Ascending aorta (tissue), 2 donors: ENCODE measurements at regions not wholly inside any gene's neighbourhood (a gene's known extent, or its start where the extent isn't known, plus 50 kb on each side); places are given as distances from the start of the nearest gene placed in this dataset.

Experiments used
- DNase-seq, 2 donors: peaks; one replicate each; pipeline ENCODE4 v3.0.0-alpha.2; 2019; ENCODE audit warnings: low spot score in 2 of 2
- H3K27ac ChIP-seq, 2 donors: fragments of 200-600 bp; sonication (generic); one replicate each; pipeline ENCODE4 v1.5.1; 2016 to 2017; ENCODE audit warnings: mild to moderate bottlenecking in 1 of 2
- H3K27me3 ChIP-seq: fragments of 200-600 bp; sonication (generic); one replicate; pipeline ENCODE4 v1.5.1; 2017
- H3K36me3 ChIP-seq, 2 donors: fragments of 200-600 bp; sonication (generic); one replicate each; pipeline ENCODE4 v1.5.1; 2016
- H3K4me1 ChIP-seq, 2 donors: fragments of 200-600 bp; sonication (generic); one replicate each; pipeline ENCODE4 v1.5.1; 2016 to 2017; ENCODE audit warnings: mild to moderate bottlenecking in 1 of 2
- H3K4me3 ChIP-seq, 2 donors: fragments of 200-600 bp; sonication (generic); one replicate each; pipeline ENCODE4 v1.5.1; 2016 to 2017; ENCODE audit warnings: mild to moderate bottlenecking in 1 of 2
- H3K9me3 ChIP-seq, 2 donors: fragments of 200-600 bp; sonication (generic); one replicate each; pipeline ENCODE4 v1.5.1; 2016
- CTCF ChIP-seq, 3 experiments: fragments of 200-600 bp in 2 of 3; fragments of 450-650 bp in 1 of 3; sonication (generic) in 2 of 3; IDR thresholded peaks; one replicate each; pipeline ENCODE4 v1.5.1; 2016 to 2019; ENCODE audit warnings: antibody characterized with exemption in 3 of 3, mild to moderate bottlenecking in 1 of 3, moderate library complexity in 1 of 3
- intact Hi-C: fragments of 100-400 bp; cut with DNase I; formaldehyde crosslinking; loops from one replicate; pipeline ENCODE4 v1.15.1; 2023

GRCh38 chr5:74113927-74114326, 487.9 kb downstream of the ARHGEF28 start:
- Histone ChIP-seq H3K36me3 (no peaks in the 10 kb centered on the region), H3K27me3 (no peaks in the 10 kb centered on the region), H3K4me1 (no peaks in the 10 kb centered on the region), H3K27ac (no peak overlapping the region), H3K4me3 (no peak overlapping the region), H3K9me3 (no peaks in the 10 kb centered on the region)
- no peak for TF ChIP-seq CTCF (IDR thresholded peaks at IDR 0.05)
- intact Hi-C loops: no loop called here
- DNase-seq: no peak

GRCh38 chr5:74113196-74113540, 487.2 kb downstream of the ARHGEF28 start:
- intact Hi-C loops: no loop called here
- H3K9me3 ChIP-seq: no peaks in the 10 kb centered on the region
- H3K27me3 ChIP-seq: no peaks in the 10 kb centered on the region
- H3K4me1 ChIP-seq: no peaks in the 10 kb centered on the region
- no peak for DNase-seq
- H3K4me3 ChIP-seq: no peak overlapping the region
- no peaks in the 10 kb centered on the region for H3K36me3 ChIP-seq
- TF ChIP-seq CTCF (IDR thresholded peaks at IDR 0.05): no peak
- H3K27ac ChIP-seq: no peak overlapping the region

- Histone ChIP-seq H3K27ac (no peak overlapping the region), H3K9me3 (no peaks in the 10 kb centered on the region), H3K36me3 (no peaks in the 10 kb centered on the region), H3K4me3 (no peak overlapping the region), H3K27me3 (no peaks in the 10 kb centered on the region), H3K4me1 (no peaks in the 10 kb centered on the region)
- no peak for TF ChIP-seq CTCF (IDR thresholded peaks at IDR 0.05)
- no peak for DNase-seq
- intact Hi-C loops: no loop called here
Measured at GRCh38 chr5:74112372-74113195, 486.6 kb downstream of the ARHGEF28 start.

GRCh38 chr5:74111764-74112163, 485.8 kb downstream of the ARHGEF28 start:
- no peaks in the 10 kb centered on the region for H3K27me3 ChIP-seq
- intact Hi-C loops: no loop called here
- H3K27ac ChIP-seq: no peak overlapping the region
- no peak for DNase-seq
- no peaks in the 10 kb centered on the region for H3K4me1 ChIP-seq
- no peak for TF ChIP-seq CTCF (IDR thresholded peaks at IDR 0.05)
- no peaks in the 10 kb centered on the region for H3K36me3 ChIP-seq
- no peak overlapping the region for H3K4me3 ChIP-seq
- H3K9me3 ChIP-seq: no peaks in the 10 kb centered on the region

GRCh38 chr5:74109344-74109743, 483.3 kb downstream of the ARHGEF28 start:
- no peak for TF ChIP-seq CTCF (IDR thresholded peaks at IDR 0.05)
- no peaks in the 10 kb centered on the region for H3K27me3 ChIP-seq
- DNase-seq: no peak

More at GRCh38 chr5:74109344-74109743, 483.3 kb downstream of the ARHGEF28 start:
- no peak overlapping the region for H3K4me3 ChIP-seq
- H3K36me3 ChIP-seq: no peaks in the 10 kb centered on the region
- H3K4me1 ChIP-seq: no peaks in the 10 kb centered on the region
- intact Hi-C loops: no loop called here
- H3K27ac ChIP-seq: no peak overlapping the region
- no peaks in the 10 kb centered on the region for H3K9me3 ChIP-seq
